Breast epithelium (tissue), 4 donors: ENCODE measurements at regions not wholly inside any gene's neighbourhood (a gene's known extent, or its start where the extent isn't known, plus 50 kb on each side); places are given as distances from the start of the nearest gene placed in this dataset.
"Not testable (repeated sequence)": the region's sequence is repeated elsewhere in the genome, so short reads cannot be mapped to it uniquely, and the experiment has no call there.

Experiments used
- DNase-seq, 2 donors: peaks; one replicate each; pipeline ENCODE4 v3.0.0-alpha.2; 2019; ENCODE audit warnings: low spot score in 2 of 2
- H3K27ac ChIP-seq, 2 donors: fragments of 200-600 bp; sonication (generic) in 1 of 2; one replicate each; pipeline ENCODE4 v1.5.1; 2016 to 2019; ENCODE audit warnings: mild to moderate bottlenecking in 1 of 2
- H3K27me3 ChIP-seq, 2 donors: fragments of 200-600 bp; sonication (generic) in 1 of 2; one replicate each; pipeline versions ENCODE4 v1.5.1 to v1.6.0; 2017 to 2019; ENCODE audit warnings: control low read depth in 1 of 2, mild to moderate bottlenecking in 1 of 2
- H3K36me3 ChIP-seq: fragments of 200-600 bp; one replicate; pipeline ENCODE4 v1.5.1; 2019
- H3K4me1 ChIP-seq, 2 donors: fragments of 200-600 bp; sonication (generic); one replicate each; pipeline ENCODE4 v1.5.1; 2016 to 2019; ENCODE audit warnings: control low read depth in 1 of 2
- H3K4me3 ChIP-seq, 3 donors: fragments of 200-600 bp; sonication (generic); 1 replicate in 2 of 3; 2 replicates in 1 of 3; pipeline ENCODE4 v1.5.1; 2016 to 2019; ENCODE audit warnings: mild to moderate bottlenecking in 3 of 3, moderate library complexity in 2 of 3
- H3K9me3 ChIP-seq, 2 donors: fragments of 200-600 bp; sonication (generic) in 1 of 2; one replicate each; pipeline ENCODE4 v1.5.1; 2016 to 2019; ENCODE audit warnings: control low read depth in 1 of 2
- POLR2A ChIP-seq: fragments of 450-650 bp; IDR thresholded peaks from one replicate; pipeline ENCODE4 v1.6.1; 2016; ENCODE audit warnings: antibody characterized with exemption, mild to moderate bottlenecking, moderate library complexity
- POLR2AphosphoS5 ChIP-seq, 3 donors: sonication (generic); formaldehyde crosslinking; IDR thresholded peaks; one replicate each; pipeline ENCODE4 v1.6.1; 2017; ENCODE audit warnings: antibody characterized with exemption in 3 of 3
- intact Hi-C: fragments of 100-400 bp; cut with DNase I; formaldehyde crosslinking; loops from one replicate; pipeline ENCODE4 v1.15.1; 2023; ENCODE audit warnings: low total_unique reads
- TF ChIP-seq, protein P1 (sequence below), 3 donors: fragments of 450-650 bp; IDR thresholded peaks; one replicate each; pipeline ENCODE4 v1.5.1; 2016 to 2017; ENCODE audit warnings: antibody characterized with exemption in 3 of 3, mild to moderate bottlenecking in 3 of 3, moderate library complexity in 3 of 3

DNA sequence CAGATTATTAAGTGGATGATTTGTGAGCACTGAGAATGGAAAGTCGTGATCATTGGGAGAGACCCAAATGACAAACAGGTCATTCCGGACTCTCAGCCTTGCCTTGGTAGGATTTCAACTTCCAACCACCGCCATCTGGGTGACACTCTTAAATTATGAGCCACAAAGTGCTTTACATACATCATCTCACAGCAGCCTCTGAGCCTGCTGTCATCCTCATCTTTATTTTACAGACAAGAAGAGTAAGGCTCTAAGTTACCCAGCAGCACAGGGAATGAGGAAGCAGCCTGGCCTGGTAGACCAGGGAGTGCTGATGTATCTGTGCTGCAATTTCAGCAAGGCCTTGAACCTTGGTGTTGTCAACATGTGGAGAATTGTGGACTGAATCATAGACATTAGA lies 105.8 kb upstream of the TRIM2 start:
- DNase-seq = no peak
- Histone ChIP-seq H3K27ac (no peak overlapping the region), H3K4me1 (peaks cover 0 to 4% of the 10 kb centered on the region in 2 donors), H3K4me3 (no peak overlapping the region), H3K9me3 (no peaks in the 10 kb centered on the region), H3K27me3 (no peaks in the 10 kb centered on the region), H3K36me3 (no peaks in the 10 kb centered on the region)
- TF ChIP-seq, protein P1, sequence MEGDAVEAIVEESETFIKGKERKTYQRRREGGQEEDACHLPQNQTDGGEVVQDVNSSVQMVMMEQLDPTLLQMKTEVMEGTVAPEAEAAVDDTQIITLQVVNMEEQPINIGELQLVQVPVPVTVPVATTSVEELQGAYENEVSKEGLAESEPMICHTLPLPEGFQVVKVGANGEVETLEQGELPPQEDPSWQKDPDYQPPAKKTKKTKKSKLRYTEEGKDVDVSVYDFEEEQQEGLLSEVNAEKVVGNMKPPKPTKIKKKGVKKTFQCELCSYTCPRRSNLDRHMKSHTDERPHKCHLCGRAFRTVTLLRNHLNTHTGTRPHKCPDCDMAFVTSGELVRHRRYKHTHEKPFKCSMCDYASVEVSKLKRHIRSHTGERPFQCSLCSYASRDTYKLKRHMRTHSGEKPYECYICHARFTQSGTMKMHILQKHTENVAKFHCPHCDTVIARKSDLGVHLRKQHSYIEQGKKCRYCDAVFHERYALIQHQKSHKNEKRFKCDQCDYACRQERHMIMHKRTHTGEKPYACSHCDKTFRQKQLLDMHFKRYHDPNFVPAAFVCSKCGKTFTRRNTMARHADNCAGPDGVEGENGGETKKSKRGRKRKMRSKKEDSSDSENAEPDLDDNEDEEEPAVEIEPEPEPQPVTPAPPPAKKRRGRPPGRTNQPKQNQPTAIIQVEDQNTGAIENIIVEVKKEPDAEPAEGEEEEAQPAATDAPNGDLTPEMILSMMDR (IDR thresholded peaks at IDR 0.05) = no peak
- TF ChIP-seq POLR2AphosphoS5 (IDR thresholded peaks at IDR 0.05) (no peak), POLR2A (no peak)
- intact Hi-C loops = no loop called here

DNA sequence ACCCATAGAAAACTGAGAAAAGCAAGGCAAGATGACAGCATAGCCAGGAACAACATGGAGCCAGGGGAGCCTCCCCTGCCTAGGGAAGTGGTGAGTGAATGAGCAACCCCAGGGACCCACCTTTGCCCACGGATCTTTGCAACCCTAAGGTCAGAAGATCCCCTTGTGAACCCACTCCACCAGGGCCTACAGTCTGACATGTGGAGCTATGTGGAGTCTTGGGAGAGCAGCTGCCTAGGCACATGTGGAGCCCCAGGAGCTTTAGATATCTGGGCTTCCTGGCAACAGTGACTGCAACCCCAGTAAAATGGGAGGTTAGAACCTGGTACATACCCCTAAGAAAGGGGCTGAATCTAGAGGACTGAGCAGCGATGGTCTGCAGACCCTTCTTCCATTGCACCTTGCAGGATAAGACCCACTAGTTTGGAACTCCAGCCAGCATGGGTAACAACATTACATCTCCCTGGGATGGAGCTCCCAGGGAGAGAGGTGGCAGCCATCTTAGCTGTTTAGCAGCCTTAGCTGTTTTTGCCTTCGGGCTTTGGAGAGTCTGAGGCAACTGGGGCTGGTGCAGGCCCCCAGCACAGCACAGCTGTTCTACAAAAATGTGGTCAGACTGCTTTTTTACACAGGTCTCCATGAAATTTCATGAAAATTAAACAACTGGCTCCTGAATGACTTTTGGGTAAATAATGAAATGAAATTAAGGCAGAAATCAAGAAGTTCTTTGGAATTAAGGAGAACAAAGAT lies 104.7 kb upstream of the TRIM2 start:
- no peak for DNase-seq
- no peaks in the 10 kb centered on the region for H3K27me3 ChIP-seq
- intact Hi-C loops = no loop called here
- H3K27ac ChIP-seq = no peak overlapping the region
- H3K4me3 ChIP-seq = no peak overlapping the region
- no peaks in the 10 kb centered on the region for H3K9me3 ChIP-seq
- TF ChIP-seq, protein P1 (IDR thresholded peaks at IDR 0.05) = no peak
- TF ChIP-seq POLR2AphosphoS5 (IDR thresholded peaks at IDR 0.05) = no peak
- TF ChIP-seq POLR2A = no peak
- peaks cover 0 to 4% of the 10 kb centered on the region in 2 donors for H3K4me1 ChIP-seq
- no peaks in the 10 kb centered on the region for H3K36me3 ChIP-seq

DNA sequence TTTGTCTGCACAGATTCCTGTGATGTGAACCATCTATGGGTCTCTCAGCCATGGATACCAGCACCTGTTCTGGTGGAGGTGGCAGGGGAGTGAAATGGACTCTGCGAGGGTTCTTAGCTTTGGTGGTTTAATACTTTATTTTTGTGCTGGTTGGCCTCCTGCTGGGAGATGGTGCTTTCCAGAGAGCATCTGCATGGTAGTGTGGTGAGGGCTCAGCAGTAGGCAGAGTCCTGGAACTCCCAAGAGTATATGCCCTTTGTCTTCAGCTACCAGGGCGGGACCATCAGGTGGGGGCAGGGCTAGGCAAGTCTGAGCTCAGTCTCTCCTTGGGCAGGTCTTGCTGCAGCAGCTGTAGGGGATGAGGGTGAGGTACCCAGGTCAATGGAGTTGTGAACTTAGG lies 97.5 kb upstream of the TRIM2 start:
- H3K9me3 ChIP-seq, H3K27ac ChIP-seq, H3K4me1 ChIP-seq, DNase-seq, intact Hi-C loops, H3K4me3 ChIP-seq, H3K27me3 ChIP-seq, H3K36me3 ChIP-seq: not testable (repeated sequence)

DNA sequence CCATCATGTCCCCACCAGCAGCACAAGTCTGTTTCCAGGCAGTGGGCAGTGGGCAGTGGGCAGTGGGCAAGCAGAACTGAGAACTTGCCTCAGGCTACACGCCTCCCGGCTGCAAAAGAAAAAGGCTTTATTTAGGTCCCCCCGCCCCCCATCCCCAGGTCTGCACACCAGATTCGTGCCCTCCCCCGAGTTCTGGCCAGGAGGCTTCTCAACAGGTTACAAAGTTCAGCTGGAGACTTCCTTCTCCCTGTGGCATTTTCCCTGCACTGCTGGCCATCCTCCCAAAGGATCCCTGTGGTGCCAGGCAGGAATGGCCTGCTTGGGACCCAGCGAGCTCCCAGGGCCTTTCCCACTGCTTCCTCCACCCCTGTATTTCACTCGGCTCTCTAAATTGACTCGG lies 97.0 kb upstream of the TRIM2 start:
- Histone ChIP-seq H3K4me3 (no peak overlapping the region), H3K4me1 (no peaks in the 10 kb centered on the region), H3K9me3 (no peaks in the 10 kb centered on the region), H3K27me3 (no peaks in the 10 kb centered on the region), H3K36me3 (no peaks in the 10 kb centered on the region), H3K27ac (no peak overlapping the region)
- DNase-seq = no peak
- intact Hi-C loops = no loop called here
- TF ChIP-seq POLR2AphosphoS5 (IDR thresholded peaks at IDR 0.05) (no peak), POLR2A (no peak)
- TF ChIP-seq, protein P1 (IDR thresholded peaks at IDR 0.05) = no peak

DNA sequence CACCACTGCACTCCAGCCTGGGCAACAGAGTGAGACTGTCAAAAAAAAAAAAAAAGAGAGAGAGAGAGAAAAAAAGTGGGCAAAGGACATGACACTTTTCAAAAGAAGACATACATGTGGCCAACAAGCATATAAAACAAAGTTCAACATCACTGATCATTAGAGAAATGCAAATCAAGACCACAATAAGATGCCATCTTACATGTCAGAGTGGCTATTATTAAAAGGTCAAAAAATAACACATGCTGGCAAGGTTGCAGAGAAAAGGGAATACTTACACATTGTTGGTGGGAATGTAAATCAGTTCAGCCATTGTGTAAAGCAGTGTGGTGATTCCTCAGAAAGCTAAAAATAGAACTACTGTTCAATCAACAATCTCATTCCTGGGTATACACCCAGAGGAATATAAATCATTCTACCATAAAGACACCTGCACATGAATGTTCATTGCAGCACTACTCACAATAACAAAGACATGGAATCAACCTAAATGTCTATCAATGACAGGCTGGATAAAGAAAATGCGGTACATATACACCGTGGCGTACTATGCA lies 94.9 kb upstream of the TRIM2 start:
- H3K9me3 ChIP-seq = no peaks in the 10 kb centered on the region
- no peak for DNase-seq
- no peak for TF ChIP-seq POLR2AphosphoS5 (IDR thresholded peaks at IDR 0.05)
- TF ChIP-seq, protein P1 (IDR thresholded peaks at IDR 0.05) = no peak
- TF ChIP-seq POLR2A = no peak
- no peaks in the 10 kb centered on the region for H3K27me3 ChIP-seq
- H3K27ac ChIP-seq = no peak overlapping the region
- H3K4me3 ChIP-seq = no peak overlapping the region
- intact Hi-C loops = no loop called here
- H3K4me1 ChIP-seq = no peaks in the 10 kb centered on the region
- no peaks in the 10 kb centered on the region for H3K36me3 ChIP-seq
